Astrocyte (in vitro differentiated cells and primary cell): ENCODE measurements at regions not wholly inside any gene's neighbourhood (a gene's known extent, or its start where the extent isn't known, plus 50 kb on each side); places are given as distances from the start of the nearest gene placed in this dataset.

Source experiments
- EZH2 ChIP-seq: IDR thresholded peaks from 2 replicates; pipeline ENCODE4 v1.6.1; 2012; ENCODE audit warnings: mild to moderate bottlenecking, low read length, inconsistent platforms; ENCODE audit not compliant: insufficient read depth
- TF ChIP-seq, protein P1 (sequence below): IDR thresholded peaks from 2 replicates; pipeline ENCODE4 v1.5.1; 2011; ENCODE audit warnings: low read depth, mild to moderate bottlenecking, inconsistent platforms, low read length, moderate library complexity; ENCODE audit not compliant: insufficient read depth

DNA sequence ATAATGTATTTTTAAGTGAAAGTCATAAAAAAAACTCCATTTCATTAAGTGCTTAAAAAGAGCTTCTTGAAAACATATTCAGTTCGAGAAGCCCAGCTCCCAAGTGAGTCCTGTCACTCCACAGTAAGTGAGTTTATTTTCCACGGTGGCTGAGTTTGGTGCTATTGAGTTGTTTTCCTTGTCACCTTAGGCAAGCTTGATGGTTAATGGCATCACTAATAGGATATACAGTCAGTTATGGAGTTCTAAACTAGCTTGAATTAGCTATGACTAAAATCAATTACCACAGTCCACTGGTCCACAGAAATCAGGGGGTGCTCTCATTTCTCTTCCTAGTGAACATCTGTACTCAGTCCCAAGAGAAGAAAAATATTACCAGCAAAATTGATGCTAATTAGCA lies 1526.2 kb upstream of the IGFBP7 start:
- TF ChIP-seq, protein P1, sequence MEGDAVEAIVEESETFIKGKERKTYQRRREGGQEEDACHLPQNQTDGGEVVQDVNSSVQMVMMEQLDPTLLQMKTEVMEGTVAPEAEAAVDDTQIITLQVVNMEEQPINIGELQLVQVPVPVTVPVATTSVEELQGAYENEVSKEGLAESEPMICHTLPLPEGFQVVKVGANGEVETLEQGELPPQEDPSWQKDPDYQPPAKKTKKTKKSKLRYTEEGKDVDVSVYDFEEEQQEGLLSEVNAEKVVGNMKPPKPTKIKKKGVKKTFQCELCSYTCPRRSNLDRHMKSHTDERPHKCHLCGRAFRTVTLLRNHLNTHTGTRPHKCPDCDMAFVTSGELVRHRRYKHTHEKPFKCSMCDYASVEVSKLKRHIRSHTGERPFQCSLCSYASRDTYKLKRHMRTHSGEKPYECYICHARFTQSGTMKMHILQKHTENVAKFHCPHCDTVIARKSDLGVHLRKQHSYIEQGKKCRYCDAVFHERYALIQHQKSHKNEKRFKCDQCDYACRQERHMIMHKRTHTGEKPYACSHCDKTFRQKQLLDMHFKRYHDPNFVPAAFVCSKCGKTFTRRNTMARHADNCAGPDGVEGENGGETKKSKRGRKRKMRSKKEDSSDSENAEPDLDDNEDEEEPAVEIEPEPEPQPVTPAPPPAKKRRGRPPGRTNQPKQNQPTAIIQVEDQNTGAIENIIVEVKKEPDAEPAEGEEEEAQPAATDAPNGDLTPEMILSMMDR = no peak
- no peak for TF ChIP-seq EZH2
